BJ (cell line): ENCODE measurements at regions not wholly inside any gene's neighbourhood (a gene's known extent, or its start where the extent isn't known, plus 50 kb on each side); places are given as distances from the start of the nearest gene placed in this dataset.

Experiments used
- CTCF ChIA-PET: fragments of 350-600 bp; formaldehyde crosslinking; extraction: SDS; loops from one replicate; lab custom pipeline; 2021; ENCODE audit warnings: antibody characterized with exemption, inconsistent platforms; lab: Yijun Ruan, JAX
- POLR2A ChIA-PET: fragments of 300-600 bp; sonication (Branson Sonifier 250); formaldehyde crosslinking; extraction: SDS; loops from one replicate; lab custom pipeline; 2021; ENCODE audit warnings: antibody characterized with exemption; lab: Charles Lee
- DNase-seq: peaks from one replicate; pipeline ENCODE4 v3.0.0-alpha.2; 2011; ENCODE audit warnings: low read depth
- H3K27me3 ChIP-seq: 2 replicates; pipeline ENCODE4 v1.6.0; 2011; ENCODE audit warnings: low read length; ENCODE audit not compliant: control insufficient read depth, insufficient read depth
- H3K36me3 ChIP-seq: 2 replicates; pipeline ENCODE4 v1.5.1; 2011; ENCODE audit warnings: low read length; ENCODE audit not compliant: control insufficient read depth, insufficient read depth
- H3K4me3 ChIP-seq: 2 replicates; pipeline ENCODE4 v1.5.1; 2011; ENCODE audit warnings: low read depth, mild to moderate bottlenecking, control low read depth, low read length
- TF ChIP-seq, protein P1 (sequence below): IDR thresholded peaks from 2 replicates; pipeline ENCODE4 v1.5.1; 2011; ENCODE audit warnings: low read depth, mild to moderate bottlenecking, control low read depth, inconsistent platforms, low read length, moderate library complexity; ENCODE audit not compliant: insufficient read depth

- DNase-seq, result no peak
- CTCF ChIA-PET, result no interaction called here
- TF ChIP-seq, protein P1, sequence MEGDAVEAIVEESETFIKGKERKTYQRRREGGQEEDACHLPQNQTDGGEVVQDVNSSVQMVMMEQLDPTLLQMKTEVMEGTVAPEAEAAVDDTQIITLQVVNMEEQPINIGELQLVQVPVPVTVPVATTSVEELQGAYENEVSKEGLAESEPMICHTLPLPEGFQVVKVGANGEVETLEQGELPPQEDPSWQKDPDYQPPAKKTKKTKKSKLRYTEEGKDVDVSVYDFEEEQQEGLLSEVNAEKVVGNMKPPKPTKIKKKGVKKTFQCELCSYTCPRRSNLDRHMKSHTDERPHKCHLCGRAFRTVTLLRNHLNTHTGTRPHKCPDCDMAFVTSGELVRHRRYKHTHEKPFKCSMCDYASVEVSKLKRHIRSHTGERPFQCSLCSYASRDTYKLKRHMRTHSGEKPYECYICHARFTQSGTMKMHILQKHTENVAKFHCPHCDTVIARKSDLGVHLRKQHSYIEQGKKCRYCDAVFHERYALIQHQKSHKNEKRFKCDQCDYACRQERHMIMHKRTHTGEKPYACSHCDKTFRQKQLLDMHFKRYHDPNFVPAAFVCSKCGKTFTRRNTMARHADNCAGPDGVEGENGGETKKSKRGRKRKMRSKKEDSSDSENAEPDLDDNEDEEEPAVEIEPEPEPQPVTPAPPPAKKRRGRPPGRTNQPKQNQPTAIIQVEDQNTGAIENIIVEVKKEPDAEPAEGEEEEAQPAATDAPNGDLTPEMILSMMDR, result no peak
- Histone ChIP-seq H3K36me3 (no peaks in the 10 kb centered on the region), H3K4me3 (no peak overlapping the region), H3K27me3 (no peaks in the 10 kb centered on the region)
- POLR2A ChIA-PET, result no interaction called here
Measured at GRCh38 chr5:45179686-45180085, 370.9 kb downstream of the MRPS30 start.

- POLR2A ChIA-PET, result no interaction called here
- Histone ChIP-seq H3K4me3 (no peak overlapping the region), H3K36me3 (no peaks in the 10 kb centered on the region), H3K27me3 (no peaks in the 10 kb centered on the region)
- TF ChIP-seq, protein P1, result no peak
- CTCF ChIA-PET, result no interaction called here
- DNase-seq, result no peak
Measured at GRCh38 chr5:45189042-45189441, 380.3 kb downstream of the MRPS30 start.

GRCh38 chr5:45189481-45189880, 380.7 kb downstream of the MRPS30 start:
- TF ChIP-seq, protein P1, result no peak
- ChIA-PET CTCF (no interaction called here), POLR2A (no interaction called here)
- Histone ChIP-seq H3K4me3 (no peak overlapping the region), H3K27me3 (no peaks in the 10 kb centered on the region), H3K36me3 (no peaks in the 10 kb centered on the region)
- DNase-seq, result no peak

- TF ChIP-seq, protein P1, result no peak
- no peak for DNase-seq
- Histone ChIP-seq H3K4me3 (no peak overlapping the region), H3K27me3 (no peaks in the 10 kb centered on the region), H3K36me3 (no peaks in the 10 kb centered on the region)
- ChIA-PET POLR2A (no interaction called here), CTCF (no interaction called here)
Measured at GRCh38 chr5:45195026-45195425, 386.3 kb downstream of the MRPS30 start.
